Uterus (tissue), 2 donors: ENCODE measurements at regions not wholly inside any gene's neighbourhood (a gene's known extent, or its start where the extent isn't known, plus 50 kb on each side); places are given as distances from the start of the nearest gene placed in this dataset.

Source experiments
- POLR2A ChIP-seq, 2 donors: fragments of 450-650 bp; IDR thresholded peaks; one replicate each; pipeline ENCODE4 v1.6.1; 2016; ENCODE audit warnings: antibody characterized with exemption in 2 of 2, mild to moderate bottlenecking in 1 of 2, moderate library complexity in 1 of 2
- TF ChIP-seq, protein P1 (sequence below), 4 experiments: fragments of 200-600 bp in 2 of 4; fragments of 450-650 bp in 2 of 4; sonication (generic) in 2 of 4; IDR thresholded peaks; one replicate each; pipeline ENCODE4 v1.5.1; 2016 to 2019; ENCODE audit warnings: antibody characterized with exemption in 4 of 4, mild to moderate bottlenecking in 2 of 4, moderate library complexity in 1 of 4

- TF ChIP-seq, protein P1, sequence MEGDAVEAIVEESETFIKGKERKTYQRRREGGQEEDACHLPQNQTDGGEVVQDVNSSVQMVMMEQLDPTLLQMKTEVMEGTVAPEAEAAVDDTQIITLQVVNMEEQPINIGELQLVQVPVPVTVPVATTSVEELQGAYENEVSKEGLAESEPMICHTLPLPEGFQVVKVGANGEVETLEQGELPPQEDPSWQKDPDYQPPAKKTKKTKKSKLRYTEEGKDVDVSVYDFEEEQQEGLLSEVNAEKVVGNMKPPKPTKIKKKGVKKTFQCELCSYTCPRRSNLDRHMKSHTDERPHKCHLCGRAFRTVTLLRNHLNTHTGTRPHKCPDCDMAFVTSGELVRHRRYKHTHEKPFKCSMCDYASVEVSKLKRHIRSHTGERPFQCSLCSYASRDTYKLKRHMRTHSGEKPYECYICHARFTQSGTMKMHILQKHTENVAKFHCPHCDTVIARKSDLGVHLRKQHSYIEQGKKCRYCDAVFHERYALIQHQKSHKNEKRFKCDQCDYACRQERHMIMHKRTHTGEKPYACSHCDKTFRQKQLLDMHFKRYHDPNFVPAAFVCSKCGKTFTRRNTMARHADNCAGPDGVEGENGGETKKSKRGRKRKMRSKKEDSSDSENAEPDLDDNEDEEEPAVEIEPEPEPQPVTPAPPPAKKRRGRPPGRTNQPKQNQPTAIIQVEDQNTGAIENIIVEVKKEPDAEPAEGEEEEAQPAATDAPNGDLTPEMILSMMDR (IDR thresholded peaks at IDR 0.05), result no peak
- TF ChIP-seq POLR2A (IDR thresholded peaks at IDR 0.05), result no peak
Measured at GRCh38 chr2:78561876-78562275, 463.6 kb upstream of the REG3G start.
